ENCODE measurements at regions not wholly inside any gene's neighbourhood (a gene's known extent, or its start where the extent isn't known, plus 50 kb on each side); places are given as distances from the start of the nearest gene placed in this dataset.

- no peak for DNase-seq (ENCODE audit: low read depth in 4 of 4, low spot score in 3 of 4)
These were observed 497.6 kb downstream of the RASEF start for GRCh38 chr9:82565188-82565969.

GRCh38 chr9:82567953-82568352, 495.0 kb downstream of the RASEF start:
- DNase-seq (ENCODE audit: low read depth in 4 of 4, low spot score in 3 of 4), result no peak

GRCh38 chr9:82570226-82570625, 492.7 kb downstream of the RASEF start:
- no peak for DNase-seq (ENCODE audit: low read depth in 4 of 4, low spot score in 3 of 4)

- DNase-seq (ENCODE audit: low read depth in 4 of 4, low spot score in 3 of 4), result no peak
These were observed 491.4 kb downstream of the RASEF start for GRCh38 chr9:82571540-82571939.

GRCh38 chr9:82572146-82572545, 490.8 kb downstream of the RASEF start:
- DNase-seq (ENCODE audit: low read depth in 4 of 4, low spot score in 3 of 4), result no peak

- DNase-seq (ENCODE audit: low read depth in 4 of 4, low spot score in 3 of 4), result no peak
These were observed 488.0 kb downstream of the RASEF start for GRCh38 chr9:82574911-82575310.

- DNase-seq (ENCODE audit: low read depth in 4 of 4, low spot score in 3 of 4), result no peak
These were observed 482.0 kb downstream of the RASEF start for GRCh38 chr9:82580921-82581320.

GRCh38 chr9:82581516-82581915, 481.4 kb downstream of the RASEF start:
- no peak for DNase-seq (ENCODE audit: low read depth in 4 of 4, low spot score in 3 of 4)

GRCh38 chr9:82581935-82582334, 481.0 kb downstream of the RASEF start:
- no peak for DNase-seq (ENCODE audit: low read depth in 4 of 4, low spot score in 3 of 4)

- no peak for DNase-seq (ENCODE audit: low read depth in 4 of 4, low spot score in 3 of 4)
These were observed 480.2 kb downstream of the RASEF start for GRCh38 chr9:82582693-82583092.

GRCh38 chr9:82583524-82583923, 479.4 kb downstream of the RASEF start:
- DNase-seq (ENCODE audit: low read depth in 4 of 4, low spot score in 3 of 4), result no peak

- no peak for DNase-seq (ENCODE audit: low read depth in 4 of 4, low spot score in 3 of 4)
These were observed 478.5 kb downstream of the RASEF start for GRCh38 chr9:82584349-82584863.

- DNase-seq (ENCODE audit: low read depth in 4 of 4, low spot score in 3 of 4), result no peak
These were observed 476.0 kb downstream of the RASEF start for GRCh38 chr9:82586918-82587356.

GRCh38 chr9:82588301-82589180, 474.4 kb downstream of the RASEF start:
- peak in 2 of 4 donors; percentile 72 to 80 for DNase-seq (ENCODE audit: low read depth in 4 of 4, low spot score in 3 of 4)

GRCh38 chr9:82590845-82591244, 472.1 kb downstream of the RASEF start:
- DNase-seq (ENCODE audit: low read depth in 4 of 4, low spot score in 3 of 4), result no peak

- DNase-seq (ENCODE audit: low read depth in 4 of 4, low spot score in 3 of 4), result no peak
These were observed 469.4 kb downstream of the RASEF start for GRCh38 chr9:82593501-82593900.

- DNase-seq (ENCODE audit: low read depth in 4 of 4, low spot score in 3 of 4), result no peak
These were observed 465.4 kb downstream of the RASEF start for GRCh38 chr9:82597241-82598203.

- no peak for DNase-seq (ENCODE audit: low read depth in 4 of 4, low spot score in 3 of 4)
These were observed 464.5 kb downstream of the RASEF start for GRCh38 chr9:82598241-82599039.

GRCh38 chr9:82599336-82599949, 463.5 kb downstream of the RASEF start:
- DNase-seq (ENCODE audit: low read depth in 4 of 4, low spot score in 3 of 4), result no peak

Measured in right renal pelvis (tissue), 4 donors.